LNCaP clone FGC (cell line): ENCODE measurements at regions not wholly inside any gene's neighbourhood (a gene's known extent, or its start where the extent isn't known, plus 50 kb on each side); places are given as distances from the start of the nearest gene placed in this dataset.

ENCODE experiments used
- DNase-seq: peaks from one replicate; pipeline ENCODE4 v3.0.0-alpha.2; 2011; ENCODE audit warnings: low read depth
- H3K4me3 ChIP-seq: 2 replicates; pipeline ENCODE4 v1.5.1; 2011; ENCODE audit warnings: mild to moderate bottlenecking, low read depth, low read length, control low read depth
- TF ChIP-seq, protein P1 (sequence below): IDR thresholded peaks from 2 replicates; pipeline ENCODE4 v1.5.1; 2012; ENCODE audit warnings: mild to moderate bottlenecking; ENCODE audit not compliant: control insufficient read depth, insufficient read depth; ENCODE audit errors: extremely low read depth

DNA sequence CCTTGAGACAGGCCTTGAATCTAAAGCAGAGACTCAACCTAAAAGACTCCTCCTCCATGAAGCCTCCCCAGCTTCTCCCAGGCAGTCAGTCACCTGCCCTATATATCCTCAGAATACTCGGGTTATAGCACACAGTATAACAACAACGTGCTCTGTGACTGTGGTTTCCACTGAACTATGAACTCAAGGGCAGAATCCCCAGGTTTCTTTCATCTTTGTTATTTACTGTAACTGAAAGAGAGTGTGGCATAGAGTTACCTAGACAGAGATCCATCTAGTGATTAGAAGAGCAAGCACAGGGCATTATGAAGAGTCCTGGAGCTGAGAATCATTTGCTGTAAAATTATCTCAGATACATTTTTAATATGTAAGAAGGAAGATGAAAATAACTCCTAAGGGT is 281.6 kb upstream of the ZNF521 start:
- no peak overlapping the region for H3K4me3 ChIP-seq
- DNase-seq = no peak
- TF ChIP-seq, protein P1, sequence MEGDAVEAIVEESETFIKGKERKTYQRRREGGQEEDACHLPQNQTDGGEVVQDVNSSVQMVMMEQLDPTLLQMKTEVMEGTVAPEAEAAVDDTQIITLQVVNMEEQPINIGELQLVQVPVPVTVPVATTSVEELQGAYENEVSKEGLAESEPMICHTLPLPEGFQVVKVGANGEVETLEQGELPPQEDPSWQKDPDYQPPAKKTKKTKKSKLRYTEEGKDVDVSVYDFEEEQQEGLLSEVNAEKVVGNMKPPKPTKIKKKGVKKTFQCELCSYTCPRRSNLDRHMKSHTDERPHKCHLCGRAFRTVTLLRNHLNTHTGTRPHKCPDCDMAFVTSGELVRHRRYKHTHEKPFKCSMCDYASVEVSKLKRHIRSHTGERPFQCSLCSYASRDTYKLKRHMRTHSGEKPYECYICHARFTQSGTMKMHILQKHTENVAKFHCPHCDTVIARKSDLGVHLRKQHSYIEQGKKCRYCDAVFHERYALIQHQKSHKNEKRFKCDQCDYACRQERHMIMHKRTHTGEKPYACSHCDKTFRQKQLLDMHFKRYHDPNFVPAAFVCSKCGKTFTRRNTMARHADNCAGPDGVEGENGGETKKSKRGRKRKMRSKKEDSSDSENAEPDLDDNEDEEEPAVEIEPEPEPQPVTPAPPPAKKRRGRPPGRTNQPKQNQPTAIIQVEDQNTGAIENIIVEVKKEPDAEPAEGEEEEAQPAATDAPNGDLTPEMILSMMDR = no peak

DNA sequence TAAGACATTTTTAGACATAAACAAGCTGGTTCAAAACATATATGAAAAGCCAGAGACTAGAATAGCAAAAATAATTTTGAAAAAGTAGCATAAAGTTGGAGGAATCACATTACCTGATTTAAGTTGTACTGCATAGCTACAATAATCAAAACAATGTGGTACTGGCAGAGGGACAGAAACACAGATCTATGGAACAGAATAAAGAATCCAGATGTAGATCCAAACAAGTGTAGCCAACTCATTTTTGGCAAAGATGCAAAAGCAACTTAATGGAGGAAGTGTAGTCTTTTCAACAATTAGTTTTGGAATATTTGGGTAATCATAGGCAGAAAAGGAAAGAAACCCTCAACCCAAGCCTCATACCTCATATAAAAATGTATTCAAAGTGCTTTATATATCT is 278.7 kb upstream of the ZNF521 start:
- TF ChIP-seq, protein P1 = no peak
- H3K4me3 ChIP-seq = no peak overlapping the region
- no peak for DNase-seq

DNA sequence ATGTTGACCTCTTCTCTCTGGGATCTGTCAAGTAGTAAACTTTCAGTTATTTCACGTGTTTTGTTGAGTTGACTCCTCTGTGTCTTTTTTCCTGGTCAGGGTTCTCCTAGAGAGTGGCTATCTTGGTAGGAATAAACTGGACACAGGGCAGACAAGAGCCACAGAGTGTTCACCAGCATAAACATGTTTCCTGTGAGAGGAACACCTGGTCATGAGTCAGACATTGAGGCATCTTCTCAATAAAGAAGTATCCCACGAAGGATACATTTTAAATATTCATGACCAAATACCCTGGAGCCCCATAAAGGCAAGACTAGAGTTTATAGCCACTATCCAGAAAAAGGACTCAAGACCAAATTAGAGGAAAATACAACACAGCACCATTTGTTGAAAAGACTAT is 269.7 kb upstream of the ZNF521 start:
- DNase-seq = no peak
- H3K4me3 ChIP-seq = no peak overlapping the region
- TF ChIP-seq, protein P1 = no peak

DNA sequence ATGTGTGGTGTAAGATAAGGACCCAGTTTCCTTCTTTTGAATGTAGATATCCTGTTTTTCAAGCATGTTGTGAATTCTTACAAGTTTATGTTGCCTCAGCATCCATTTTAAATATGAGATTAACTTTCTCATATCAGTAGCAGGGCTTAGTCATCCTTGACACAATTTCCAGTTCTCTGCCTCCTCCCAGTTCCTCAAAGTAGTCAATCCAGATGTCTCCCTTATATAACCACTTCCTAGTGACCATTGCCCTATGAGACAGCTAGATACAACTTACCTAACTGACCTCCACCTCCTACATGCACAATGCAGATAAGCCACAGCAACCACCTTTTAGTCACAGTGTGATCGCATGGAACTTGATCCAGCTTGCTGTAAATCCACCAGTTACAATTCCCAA is 269.2 kb upstream of the ZNF521 start:
- H3K4me3 ChIP-seq = no peak overlapping the region
- DNase-seq = no peak
- TF ChIP-seq, protein P1 = no peak

DNA sequence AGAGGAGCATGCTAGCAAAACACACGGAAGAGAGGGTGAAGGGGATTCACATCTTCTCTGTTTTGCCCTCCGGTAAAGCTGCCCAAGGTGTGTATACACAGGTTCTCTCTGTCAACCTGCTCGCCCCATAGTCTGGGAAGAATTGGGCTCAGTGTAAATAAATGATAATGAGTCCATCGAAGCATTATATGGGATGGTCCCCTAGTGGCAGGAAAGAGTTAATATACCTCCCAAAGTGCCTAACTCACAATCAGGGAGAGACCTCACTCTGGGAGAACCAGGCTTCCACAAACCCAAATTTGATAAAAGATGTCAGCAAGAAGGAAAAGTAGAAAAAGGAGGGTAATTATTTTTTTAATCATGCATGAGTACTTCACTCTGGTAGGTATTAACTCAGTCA is 262.2 kb upstream of the ZNF521 start:
- TF ChIP-seq, protein P1 = no peak
- DNase-seq = no peak
- no peak overlapping the region for H3K4me3 ChIP-seq

DNA sequence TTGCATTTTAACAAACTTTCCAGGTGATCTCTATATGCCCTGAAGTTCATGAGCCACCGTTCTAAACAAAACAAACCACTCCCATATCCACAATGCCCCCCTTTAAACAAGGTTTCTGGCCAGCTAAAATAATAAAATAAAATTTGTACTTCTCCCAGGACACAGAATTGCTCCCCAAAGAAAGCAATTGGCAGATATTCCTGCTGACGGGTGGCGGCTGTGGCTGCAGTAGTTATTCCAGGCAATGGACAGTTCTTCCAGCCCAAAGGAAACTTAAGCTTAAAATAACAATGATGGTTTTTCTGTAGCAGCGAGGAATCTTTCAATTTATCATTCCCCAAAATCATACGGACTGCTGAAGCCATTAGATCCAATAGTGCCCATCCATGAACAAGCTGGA is 260.5 kb upstream of the ZNF521 start:
- no peak for DNase-seq
- H3K4me3 ChIP-seq = no peak overlapping the region
- TF ChIP-seq, protein P1 = no peak

DNA sequence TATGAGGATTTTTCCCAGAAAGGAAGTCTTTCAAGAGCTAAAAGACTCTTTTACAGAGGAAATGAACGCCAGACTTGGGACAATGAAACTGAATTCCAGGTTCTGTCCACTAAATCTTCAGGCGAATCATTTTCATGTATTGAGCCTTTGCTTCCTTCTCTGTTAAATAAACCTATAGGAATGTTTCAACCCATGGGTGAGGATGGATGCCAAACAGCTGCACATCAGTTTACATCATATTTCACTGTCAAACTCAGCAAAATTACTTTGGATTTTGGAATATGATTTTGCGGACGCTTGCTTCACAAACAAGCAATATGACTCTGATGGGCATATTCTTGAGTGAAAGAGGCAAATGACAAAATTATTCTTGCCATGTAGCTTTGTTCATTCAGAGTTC is 256.1 kb upstream of the ZNF521 start:
- no peak overlapping the region for H3K4me3 ChIP-seq
- no peak for DNase-seq
- TF ChIP-seq, protein P1 = no peak
